Parathyroid adenoma (tissue), 2 donors: ENCODE measurements at regions not wholly inside any gene's neighbourhood (a gene's known extent, or its start where the extent isn't known, plus 50 kb on each side); places are given as distances from the start of the nearest gene placed in this dataset.

Source experiments
- H2AFZ ChIP-seq: fragments of 300-600 bp; sonication (generic); one replicate; pipeline ENCODE4 v1.7.0; 2017; ENCODE audit warnings: antibody characterized with exemption, mild to moderate bottlenecking
- H3K27ac ChIP-seq: fragments of 300-600 bp; sonication (generic); one replicate; pipeline ENCODE4 v1.7.0; 2017
- H3K27me3 ChIP-seq: fragments of 300-600 bp; sonication (generic); one replicate; pipeline ENCODE4 v1.7.0; 2017; ENCODE audit warnings: low read length; ENCODE audit not compliant: control insufficient read depth, insufficient read depth
- H3K36me3 ChIP-seq: fragments of 300-600 bp; sonication (generic); one replicate; pipeline ENCODE4 v1.7.0; 2017; ENCODE audit warnings: low read length; ENCODE audit not compliant: control insufficient read depth, insufficient read depth
- H3K4me1 ChIP-seq: fragments of 300-600 bp; sonication (generic); one replicate; pipeline ENCODE4 v1.7.0; 2017; ENCODE audit warnings: control low read depth
- H3K4me2 ChIP-seq: fragments of 300-600 bp; sonication (generic); one replicate; pipeline ENCODE4 v1.7.0; 2017; ENCODE audit warnings: low read length
- H3K4me3 ChIP-seq: fragments of 300-600 bp; sonication (generic); one replicate; pipeline ENCODE4 v1.7.0; 2017; ENCODE audit warnings: low read depth, low read length
- H3K79me2 ChIP-seq: fragments of 300-600 bp; sonication (generic); one replicate; pipeline ENCODE4 v1.7.0; 2017; ENCODE audit warnings: control low read depth
- H3K9ac ChIP-seq: fragments of 300-600 bp; sonication (generic); one replicate; pipeline ENCODE4 v1.7.0; 2017; ENCODE audit warnings: mild to moderate bottlenecking
- H3K9me3 ChIP-seq: fragments of 300-600 bp; sonication (generic); one replicate; pipeline ENCODE4 v1.7.0; 2017; ENCODE audit warnings: low read length; ENCODE audit not compliant: control insufficient read depth
- CTCF ChIP-seq: fragments of 300-600 bp; sonication (generic); IDR thresholded peaks from one replicate; pipeline ENCODE4 v1.7.0; 2017; ENCODE audit warnings: antibody characterized with exemption, mild to moderate bottlenecking
- donor health status: primary hyperparathyroidism.

GRCh38 chr22:47995718-47996117 is 1233.3 kb downstream of the TBC1D22A start:
- Histone ChIP-seq H3K79me2 (no peaks in the 10 kb centered on the region), H3K4me1 (no peaks in the 10 kb centered on the region), H3K4me2 (no peak overlapping the region), H3K4me3 (no peak overlapping the region), H3K27ac (no peak overlapping the region), H3K9ac (no peak overlapping the region), H3K9me3 (no peaks in the 10 kb centered on the region), H3K36me3 (no peaks in the 10 kb centered on the region), H2AFZ (no peak overlapping the region), H3K27me3 (peaks cover 3% of the 10 kb centered on the region)
- no peak for TF ChIP-seq CTCF

- no peaks in the 10 kb centered on the region for H3K36me3 ChIP-seq
- H2AFZ ChIP-seq: no peak overlapping the region
- H3K4me2 ChIP-seq: no peak overlapping the region
- TF ChIP-seq CTCF: no peak
- no peak overlapping the region for H3K4me3 ChIP-seq
- H3K9me3 ChIP-seq: no peaks in the 10 kb centered on the region
- no peak overlapping the region for H3K27ac ChIP-seq
- H3K9ac ChIP-seq: no peak overlapping the region
- no peaks in the 10 kb centered on the region for H3K79me2 ChIP-seq
- no peaks in the 10 kb centered on the region for H3K4me1 ChIP-seq
- H3K27me3 ChIP-seq: peaks cover 3% of the 10 kb centered on the region
Measured at GRCh38 chr22:47995264-47995627, 1232.8 kb downstream of the TBC1D22A start.

GRCh38 chr22:47994601-47995263 is 1232.3 kb downstream of the TBC1D22A start:
- H3K9ac ChIP-seq: no peak overlapping the region
- no peak overlapping the region for H3K4me2 ChIP-seq
- no peak overlapping the region for H2AFZ ChIP-seq
- TF ChIP-seq CTCF: no peak
- H3K27me3 ChIP-seq: peaks cover 3% of the 10 kb centered on the region
- H3K4me1 ChIP-seq: no peaks in the 10 kb centered on the region
- no peaks in the 10 kb centered on the region for H3K36me3 ChIP-seq
- H3K79me2 ChIP-seq: no peaks in the 10 kb centered on the region
- H3K9me3 ChIP-seq: no peaks in the 10 kb centered on the region
- no peak overlapping the region for H3K4me3 ChIP-seq
- H3K27ac ChIP-seq: no peak overlapping the region

GRCh38 chr22:47994045-47994444 is 1231.6 kb downstream of the TBC1D22A start:
- no peak overlapping the region for H3K9ac ChIP-seq
- H3K27me3 ChIP-seq: peaks cover 3% of the 10 kb centered on the region
- H2AFZ ChIP-seq: no peak overlapping the region
- no peak overlapping the region for H3K4me3 ChIP-seq
- no peaks in the 10 kb centered on the region for H3K4me1 ChIP-seq
- no peaks in the 10 kb centered on the region for H3K9me3 ChIP-seq
- H3K27ac ChIP-seq: no peak overlapping the region
- no peaks in the 10 kb centered on the region for H3K79me2 ChIP-seq
- no peak overlapping the region for H3K4me2 ChIP-seq
- no peaks in the 10 kb centered on the region for H3K36me3 ChIP-seq
- TF ChIP-seq CTCF: no peak

GRCh38 chr22:47990481-47990880 is 1228.0 kb downstream of the TBC1D22A start:
- H3K4me3 ChIP-seq: no peak overlapping the region
- no peak overlapping the region for H3K27ac ChIP-seq
- H3K9ac ChIP-seq: no peak overlapping the region
- H3K9me3 ChIP-seq: no peaks in the 10 kb centered on the region
- H3K4me2 ChIP-seq: no peak overlapping the region
- no peak for TF ChIP-seq CTCF
- H3K27me3 ChIP-seq: peaks cover 3% of the 10 kb centered on the region
- no peaks in the 10 kb centered on the region for H3K36me3 ChIP-seq
- H3K4me1 ChIP-seq: no peaks in the 10 kb centered on the region
- no peak overlapping the region for H2AFZ ChIP-seq
- H3K79me2 ChIP-seq: no peaks in the 10 kb centered on the region
